ENCODE measurements at regions not wholly inside any gene's neighbourhood (a gene's known extent, or its start where the extent isn't known, plus 50 kb on each side); places are given as distances from the start of the nearest gene placed in this dataset.
"Not testable (repeated sequence)": the region's sequence is repeated elsewhere in the genome, so short reads cannot be mapped to it uniquely, and the experiment has no call there.

DNA sequence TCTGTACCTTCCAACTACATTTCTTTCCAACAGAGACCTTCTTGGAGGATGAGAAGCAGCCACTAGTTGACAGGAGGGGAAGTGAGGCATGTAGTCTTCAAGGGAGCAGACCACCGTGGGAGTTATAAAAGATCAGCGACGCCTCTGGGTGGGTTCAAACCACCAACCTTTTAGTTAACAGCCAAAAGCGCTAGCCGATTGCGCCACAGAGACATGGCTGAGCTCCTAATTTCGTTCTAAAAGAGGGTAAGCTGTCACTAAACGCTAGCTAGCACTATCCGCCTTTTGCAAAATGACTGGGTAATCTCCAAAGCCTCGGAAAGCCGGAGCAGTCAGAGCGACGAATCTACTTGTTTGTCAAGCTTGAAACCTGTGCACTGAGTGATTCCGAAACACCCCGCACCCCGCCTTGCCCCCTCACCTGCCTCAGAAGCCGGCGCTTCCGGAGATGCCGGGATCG lies 135.8 kb downstream of the FAM72B start:
- H3K36me3 ChIP-seq (ENCODE audit: insufficient read depth, low read length); H3F3A ChIP-seq (ENCODE audit: insufficient read depth, low read length, poor library complexity, severe bottlenecking); H3K9me2 ChIP-seq (ENCODE audit: insufficient read depth, low read length); H3K9me3 ChIP-seq (ENCODE audit: low read length); H4K20me1 ChIP-seq (ENCODE audit: insufficient read depth); H3K4me3 ChIP-seq (ENCODE audit: low read length); H2AFZ ChIP-seq (ENCODE audit: low read depth, low read length); H3K27ac ChIP-seq (ENCODE audit: low read length); H3K4me2 ChIP-seq (ENCODE audit: low read length); H3K9ac ChIP-seq (ENCODE audit: low read length); H3K27me3 ChIP-seq (ENCODE audit: insufficient read depth, low read depth, low read length); H3K79me2 ChIP-seq (replicated peaks; ENCODE audit: insufficient read depth, low read length): not testable (repeated sequence)

DNA sequence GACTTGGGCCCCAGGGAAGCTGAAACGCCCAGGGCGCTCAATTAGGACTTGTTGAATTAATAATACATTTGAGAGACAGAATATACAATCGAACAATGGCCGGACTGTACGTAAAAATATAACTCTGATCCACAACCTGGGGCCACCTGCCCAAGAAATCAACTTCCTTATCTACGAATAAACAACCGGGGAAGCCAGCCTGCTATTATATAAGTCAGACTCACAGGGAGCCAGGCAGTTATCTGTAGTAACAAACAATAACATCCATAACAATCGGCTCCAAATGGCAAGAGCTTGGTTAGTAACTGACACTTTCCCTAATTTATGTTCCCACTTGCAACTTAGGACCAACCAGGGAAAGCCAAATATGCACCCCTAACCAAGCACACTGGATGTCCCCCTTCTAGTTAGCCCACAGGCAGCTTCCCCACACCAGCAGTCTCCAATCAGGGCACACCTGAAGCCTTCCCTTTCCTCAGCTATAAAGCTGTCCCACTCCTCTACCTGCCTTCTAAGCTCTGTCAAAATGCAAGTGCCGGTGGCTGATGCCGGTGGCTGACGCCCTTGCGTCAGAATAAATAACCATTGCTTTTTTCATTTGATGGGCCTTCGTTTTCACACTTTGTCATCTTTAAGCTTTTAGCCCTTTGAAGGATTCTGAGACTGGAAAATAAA lies 135.2 kb downstream of the FAM72B start:
- not testable (repeated sequence) for H3K27me3 ChIP-seq (ENCODE audit: insufficient read depth, low read depth, low read length)

DNA sequence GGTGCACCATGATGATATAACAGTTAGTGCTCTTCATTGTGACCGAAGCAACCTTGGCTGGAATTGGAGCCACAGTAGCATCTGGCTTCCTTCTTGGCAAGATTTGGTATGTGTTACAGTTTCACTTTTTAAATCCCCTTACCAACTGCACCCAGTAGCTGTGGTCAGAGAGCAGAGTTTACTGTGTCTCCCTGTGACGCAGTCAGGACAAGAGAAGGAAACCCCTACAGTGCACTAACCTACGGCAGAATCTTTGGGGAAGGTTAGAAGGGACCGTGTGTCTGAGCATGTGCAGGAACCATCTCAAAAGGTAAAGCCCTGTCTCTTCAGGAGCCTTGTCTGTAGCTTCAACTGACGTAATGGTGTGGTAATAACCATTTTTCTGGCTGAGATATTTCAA lies 134.0 kb downstream of the FAM72B start:
- not testable (repeated sequence) for H3K79me2 ChIP-seq (replicated peaks; ENCODE audit: insufficient read depth, low read length); H2AFZ ChIP-seq (ENCODE audit: low read depth, low read length); H3K9me3 ChIP-seq (ENCODE audit: low read length); H3K4me2 ChIP-seq (ENCODE audit: low read length); H4K20me1 ChIP-seq (ENCODE audit: insufficient read depth); H3K4me3 ChIP-seq (ENCODE audit: low read length); H3F3A ChIP-seq (ENCODE audit: insufficient read depth, low read length, poor library complexity, severe bottlenecking); H3K9me2 ChIP-seq (ENCODE audit: insufficient read depth, low read length); H3K27ac ChIP-seq (ENCODE audit: low read length); H3K36me3 ChIP-seq (ENCODE audit: insufficient read depth, low read length); H3K27me3 ChIP-seq (ENCODE audit: insufficient read depth, low read depth, low read length); H3K9ac ChIP-seq (ENCODE audit: low read length)

More for the DNA sequence above, 135.2 kb downstream of the FAM72B start:
- not testable (repeated sequence) for H3F3A ChIP-seq (ENCODE audit: insufficient read depth, low read length, poor library complexity, severe bottlenecking); H3K4me3 ChIP-seq (ENCODE audit: low read length); H3K36me3 ChIP-seq (ENCODE audit: insufficient read depth, low read length); H3K79me2 ChIP-seq (replicated peaks; ENCODE audit: insufficient read depth, low read length); H3K9me3 ChIP-seq (ENCODE audit: low read length); H3K9ac ChIP-seq (ENCODE audit: low read length); H3K4me2 ChIP-seq (ENCODE audit: low read length); H2AFZ ChIP-seq (ENCODE audit: low read depth, low read length); H3K27ac ChIP-seq (ENCODE audit: low read length); H3K9me2 ChIP-seq (ENCODE audit: insufficient read depth, low read length); H4K20me1 ChIP-seq (ENCODE audit: insufficient read depth)

DNA sequence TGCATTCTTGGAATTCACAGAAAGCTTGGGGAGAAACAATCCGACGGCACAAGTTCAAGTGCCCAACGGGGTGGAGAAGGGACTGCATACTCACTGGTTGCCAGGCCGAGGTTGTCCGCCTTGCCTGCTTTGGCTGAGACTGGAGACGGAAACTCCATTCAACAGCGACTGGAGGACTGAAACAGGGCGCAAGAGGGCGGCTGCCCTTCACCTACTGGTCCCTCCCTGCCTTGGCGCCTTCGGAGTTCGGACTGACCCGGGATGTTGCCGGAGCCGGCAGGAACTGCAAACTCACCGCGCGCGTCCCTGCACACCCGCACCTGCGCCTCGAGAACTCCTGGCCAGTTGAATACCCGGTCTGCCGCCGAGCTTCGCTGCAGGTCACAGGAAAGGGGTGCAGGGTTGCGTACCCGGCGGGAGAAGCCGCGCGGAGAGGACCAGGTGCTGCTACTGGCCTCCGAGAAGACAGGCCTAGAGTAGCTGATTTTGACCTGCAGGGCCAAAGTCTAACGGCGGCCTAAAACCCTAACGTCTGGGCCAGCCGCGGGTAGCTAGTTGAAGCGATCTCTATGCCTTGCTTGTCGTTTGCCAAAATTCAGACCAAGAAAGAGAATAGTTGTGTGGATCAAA lies 132.9 kb downstream of the FAM72B start:
- H3K27me3 ChIP-seq (ENCODE audit: insufficient read depth, low read depth, low read length); H4K20me1 ChIP-seq (ENCODE audit: insufficient read depth); H3K9me2 ChIP-seq (ENCODE audit: insufficient read depth, low read length); H3K79me2 ChIP-seq (replicated peaks; ENCODE audit: insufficient read depth, low read length); H3K27ac ChIP-seq (ENCODE audit: low read length); H3F3A ChIP-seq (ENCODE audit: insufficient read depth, low read length, poor library complexity, severe bottlenecking); H3K36me3 ChIP-seq (ENCODE audit: insufficient read depth, low read length); H2AFZ ChIP-seq (ENCODE audit: low read depth, low read length); H3K4me3 ChIP-seq (ENCODE audit: low read length); H3K4me2 ChIP-seq (ENCODE audit: low read length); H3K9ac ChIP-seq (ENCODE audit: low read length); H3K9me3 ChIP-seq (ENCODE audit: low read length): not testable (repeated sequence)

DNA sequence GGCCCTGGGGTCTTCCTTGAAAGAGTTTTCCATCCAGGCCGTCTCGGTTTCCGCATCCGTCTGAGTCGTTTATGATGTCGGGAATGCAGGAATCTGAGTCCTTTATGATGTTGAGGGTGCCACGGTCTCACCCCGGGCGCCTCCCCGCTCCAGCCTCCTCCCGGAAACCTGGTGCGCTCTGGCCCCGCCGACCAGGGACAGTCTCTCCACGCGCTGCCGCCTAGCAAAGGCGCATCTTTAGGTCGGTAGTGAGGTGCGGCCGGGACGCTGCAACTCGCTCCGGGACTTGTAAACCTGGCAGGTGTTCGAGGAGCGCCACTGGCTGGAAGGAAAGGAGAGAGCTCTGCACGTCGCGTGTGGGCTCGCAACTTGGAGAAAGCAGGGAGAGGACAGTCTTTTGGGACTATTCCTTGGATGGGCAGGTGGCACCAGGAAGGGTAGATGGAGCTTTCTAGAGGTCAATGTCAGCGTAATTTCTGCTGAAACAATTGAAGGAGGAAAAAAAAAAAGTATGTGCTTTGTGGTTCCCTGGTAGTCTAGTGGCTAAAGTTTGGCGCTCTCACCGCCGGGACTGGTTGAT lies 132.0 kb downstream of the FAM72B start:
- H4K20me1 ChIP-seq (ENCODE audit: insufficient read depth); H3K4me3 ChIP-seq (ENCODE audit: low read length); H3K27ac ChIP-seq (ENCODE audit: low read length); H3K9me3 ChIP-seq (ENCODE audit: low read length); H2AFZ ChIP-seq (ENCODE audit: low read depth, low read length); H3K4me2 ChIP-seq (ENCODE audit: low read length); H3K27me3 ChIP-seq (ENCODE audit: insufficient read depth, low read depth, low read length); H3F3A ChIP-seq (ENCODE audit: insufficient read depth, low read length, poor library complexity, severe bottlenecking); H3K9me2 ChIP-seq (ENCODE audit: insufficient read depth, low read length); H3K9ac ChIP-seq (ENCODE audit: low read length); H3K79me2 ChIP-seq (replicated peaks; ENCODE audit: insufficient read depth, low read length); H3K36me3 ChIP-seq (ENCODE audit: insufficient read depth, low read length): not testable (repeated sequence)

DNA sequence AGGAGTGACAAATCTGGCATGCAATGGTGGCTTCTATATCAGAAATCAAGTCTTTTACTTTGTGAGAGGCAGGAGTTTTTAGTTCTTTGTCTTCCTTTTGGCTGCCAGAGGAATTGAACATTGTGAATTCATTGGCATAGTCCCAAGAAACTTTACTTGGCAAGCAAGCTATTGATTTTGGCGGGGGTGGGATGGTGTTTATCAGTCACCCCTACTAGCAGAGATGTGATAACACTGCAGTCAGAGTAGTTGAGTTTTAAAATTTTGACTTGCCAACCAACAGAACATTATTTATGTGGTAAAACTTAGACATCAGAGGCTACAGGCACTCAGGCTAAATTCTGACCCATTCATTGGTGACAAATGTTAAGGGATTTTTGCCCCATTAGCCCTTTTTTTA lies 129.2 kb downstream of the FAM72B start:
- H3K9me2 ChIP-seq (ENCODE audit: insufficient read depth, low read length); H2AFZ ChIP-seq (ENCODE audit: low read depth, low read length); H3K79me2 ChIP-seq (replicated peaks; ENCODE audit: insufficient read depth, low read length); H3K9ac ChIP-seq (ENCODE audit: low read length); H3K27ac ChIP-seq (ENCODE audit: low read length); H3K4me2 ChIP-seq (ENCODE audit: low read length); H3K36me3 ChIP-seq (ENCODE audit: insufficient read depth, low read length); H3K27me3 ChIP-seq (ENCODE audit: insufficient read depth, low read depth, low read length); H3F3A ChIP-seq (ENCODE audit: insufficient read depth, low read length, poor library complexity, severe bottlenecking); H3K9me3 ChIP-seq (ENCODE audit: low read length); H3K4me3 ChIP-seq (ENCODE audit: low read length); H4K20me1 ChIP-seq (ENCODE audit: insufficient read depth): not testable (repeated sequence)

DNA sequence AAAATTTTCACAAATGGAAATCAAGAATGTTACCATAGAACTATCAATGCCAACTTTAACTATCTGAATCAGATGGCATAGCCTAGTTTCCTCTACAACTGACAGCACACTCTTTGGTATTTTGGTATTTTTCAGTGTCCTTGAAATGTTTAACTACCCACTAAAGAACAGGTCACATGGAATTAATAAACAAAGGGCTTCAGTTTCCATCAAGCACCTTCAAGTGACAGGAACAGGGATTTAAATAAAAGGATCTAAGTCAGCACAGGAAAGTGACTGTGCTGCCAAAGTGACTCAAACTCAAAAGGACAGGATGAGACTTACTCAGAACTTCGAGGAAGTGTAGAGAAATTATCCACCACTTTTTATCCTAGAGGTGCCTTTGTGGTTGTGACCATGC lies 117.2 kb downstream of the FAM72B start:
- not testable (repeated sequence) for H3K4me2 ChIP-seq (ENCODE audit: low read length); H3K9ac ChIP-seq (ENCODE audit: low read length); H3K36me3 ChIP-seq (ENCODE audit: insufficient read depth, low read length); H4K20me1 ChIP-seq (ENCODE audit: insufficient read depth); H3K4me3 ChIP-seq (ENCODE audit: low read length); H2AFZ ChIP-seq (ENCODE audit: low read depth, low read length); H3K27me3 ChIP-seq (ENCODE audit: insufficient read depth, low read depth, low read length); H3K9me3 ChIP-seq (ENCODE audit: low read length); H3F3A ChIP-seq (ENCODE audit: insufficient read depth, low read length, poor library complexity, severe bottlenecking); H3K9me2 ChIP-seq (ENCODE audit: insufficient read depth, low read length); H3K79me2 ChIP-seq (replicated peaks; ENCODE audit: insufficient read depth, low read length); H3K27ac ChIP-seq (ENCODE audit: low read length)
